ENCODE measurements at regions not wholly inside any gene's neighbourhood (a gene's known extent, or its start where the extent isn't known, plus 50 kb on each side); places are given as distances from the start of the nearest gene placed in this dataset.
A peak's percentile ranks its signal among the peaks of the same experiment; 100 is the strongest.

- DNase-seq (ENCODE audit: insufficient read length, low spot score, missing footprints) = no peak
- Histone ChIP-seq H3K27me3 (ENCODE audit: insufficient read depth, low read length) (no peaks in the 10 kb centered on the region), H3K4me1 (ENCODE audit: insufficient read depth, low read length) (peaks cover 42% of the 10 kb centered on the region), H3K79me2 (ENCODE audit: insufficient read depth, low read length) (no peaks in the 10 kb centered on the region), H3K4me3 (ENCODE audit: insufficient read depth, low read length) (no peak overlapping the region), H3K27ac (ENCODE audit: low read depth, low read length) (peak overlapping the region; percentile 85), H3K36me3 (ENCODE audit: insufficient read depth, low read length) (no peaks in the 10 kb centered on the region), H3K9me3 (ENCODE audit: low read depth, low read length) (no peaks in the 10 kb centered on the region), H4K20me1 (ENCODE audit: insufficient read depth, low read length) (no peaks in the 10 kb centered on the region), H2AFZ (ENCODE audit: low read length) (no peak overlapping the region), H3K4me2 (ENCODE audit: insufficient read depth, low read length) (no peak overlapping the region)
- no peak for TF ChIP-seq CTCF (IDR thresholded peaks at IDR 0.05; ENCODE audit: extremely low read depth, low read depth, low read length)
Observed at GRCh38 chr3:102162251-102162650, 272.6 kb upstream of the ZPLD1 start.

- TF ChIP-seq CTCF (IDR thresholded peaks at IDR 0.05; ENCODE audit: extremely low read depth, low read depth, low read length) = no peak
- Histone ChIP-seq H3K27ac (ENCODE audit: low read depth, low read length) (peak overlapping the region; percentile 85), H3K36me3 (ENCODE audit: insufficient read depth, low read length) (no peaks in the 10 kb centered on the region), H2AFZ (ENCODE audit: low read length) (no peak overlapping the region), H3K79me2 (ENCODE audit: insufficient read depth, low read length) (no peaks in the 10 kb centered on the region), H3K9me3 (ENCODE audit: low read depth, low read length) (no peaks in the 10 kb centered on the region), H3K4me2 (ENCODE audit: insufficient read depth, low read length) (peak overlapping the region; percentile 31), H4K20me1 (ENCODE audit: insufficient read depth, low read length) (no peaks in the 10 kb centered on the region), H3K27me3 (ENCODE audit: insufficient read depth, low read length) (no peaks in the 10 kb centered on the region), H3K4me3 (ENCODE audit: insufficient read depth, low read length) (no peak overlapping the region), H3K4me1 (ENCODE audit: insufficient read depth, low read length) (peaks cover 37% of the 10 kb centered on the region)
- DNase-seq (ENCODE audit: insufficient read length, low spot score, missing footprints) = no peak
Observed at GRCh38 chr3:102163039-102163817, 271.6 kb upstream of the ZPLD1 start.

DNA sequence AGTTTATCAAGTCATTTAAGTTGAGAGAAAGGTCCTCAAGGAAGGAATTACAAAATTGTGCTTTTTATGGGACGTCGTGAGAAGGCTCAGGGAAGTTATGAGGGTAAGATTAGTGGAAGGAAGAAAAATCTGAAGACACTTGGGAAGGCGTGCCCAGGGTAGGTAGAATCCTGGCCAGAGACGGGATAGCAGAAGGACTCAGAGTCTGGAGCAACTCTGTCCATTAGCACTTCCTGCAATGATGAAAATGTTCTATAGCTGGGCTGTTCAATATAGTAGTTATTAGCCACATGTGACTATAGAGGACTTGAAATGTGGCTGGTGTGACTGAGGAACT, 271.0 kb upstream of the ZPLD1 start:
- no peaks in the 10 kb centered on the region for H3K9me3 ChIP-seq (ENCODE audit: low read depth, low read length)
- no peak for DNase-seq (ENCODE audit: insufficient read length, low spot score, missing footprints)
- peak overlapping the region; percentile 85 for H3K27ac ChIP-seq (ENCODE audit: low read depth, low read length)
- H4K20me1 ChIP-seq (ENCODE audit: insufficient read depth, low read length) = no peaks in the 10 kb centered on the region
- H3K27me3 ChIP-seq (ENCODE audit: insufficient read depth, low read length) = no peaks in the 10 kb centered on the region
- H3K36me3 ChIP-seq (ENCODE audit: insufficient read depth, low read length) = no peaks in the 10 kb centered on the region
- no peak for TF ChIP-seq CTCF (IDR thresholded peaks at IDR 0.05; ENCODE audit: extremely low read depth, low read depth, low read length)
- no peak overlapping the region for H3K4me3 ChIP-seq (ENCODE audit: insufficient read depth, low read length)
- no peak overlapping the region for H3K4me2 ChIP-seq (ENCODE audit: insufficient read depth, low read length)
- H3K79me2 ChIP-seq (ENCODE audit: insufficient read depth, low read length) = no peaks in the 10 kb centered on the region
- peaks cover 32% of the 10 kb centered on the region for H3K4me1 ChIP-seq (ENCODE audit: insufficient read depth, low read length)
- H2AFZ ChIP-seq (ENCODE audit: low read length) = no peak overlapping the region

GRCh38 chr3:102165367-102165766, 269.4 kb upstream of the ZPLD1 start:
- H3K4me2 ChIP-seq (ENCODE audit: insufficient read depth, low read length) = peak overlapping the region; percentile 34
- no peaks in the 10 kb centered on the region for H3K27me3 ChIP-seq (ENCODE audit: insufficient read depth, low read length)
- H4K20me1 ChIP-seq (ENCODE audit: insufficient read depth, low read length) = no peaks in the 10 kb centered on the region
- H3K9me3 ChIP-seq (ENCODE audit: low read depth, low read length) = no peaks in the 10 kb centered on the region
- no peaks in the 10 kb centered on the region for H3K36me3 ChIP-seq (ENCODE audit: insufficient read depth, low read length)
- no peaks in the 10 kb centered on the region for H3K79me2 ChIP-seq (ENCODE audit: insufficient read depth, low read length)
- peaks cover 32% of the 10 kb centered on the region for H3K4me1 ChIP-seq (ENCODE audit: insufficient read depth, low read length)
- H2AFZ ChIP-seq (ENCODE audit: low read length) = no peak overlapping the region
- H3K4me3 ChIP-seq (ENCODE audit: insufficient read depth, low read length) = no peak overlapping the region
- peak; percentile 52 for DNase-seq (ENCODE audit: insufficient read length, low spot score, missing footprints)
- H3K27ac ChIP-seq (ENCODE audit: low read depth, low read length) = peak overlapping the region; percentile 57
- no peak for TF ChIP-seq CTCF (IDR thresholded peaks at IDR 0.05; ENCODE audit: extremely low read depth, low read depth, low read length)
